HG02973 (cell line): ENCODE measurements at regions not wholly inside any gene's neighbourhood (a gene's known extent, or its start where the extent isn't known, plus 50 kb on each side); places are given as distances from the start of the nearest gene placed in this dataset.

Experiments used
- ATAC-seq: cut with Tn5 transposase; IDR thresholded peaks from one replicate; pipeline ENCODE4 v1.9.1; 2021; ENCODE audit warnings: moderate library complexity; ENCODE audit not compliant: unreplicated experiment

DNA sequence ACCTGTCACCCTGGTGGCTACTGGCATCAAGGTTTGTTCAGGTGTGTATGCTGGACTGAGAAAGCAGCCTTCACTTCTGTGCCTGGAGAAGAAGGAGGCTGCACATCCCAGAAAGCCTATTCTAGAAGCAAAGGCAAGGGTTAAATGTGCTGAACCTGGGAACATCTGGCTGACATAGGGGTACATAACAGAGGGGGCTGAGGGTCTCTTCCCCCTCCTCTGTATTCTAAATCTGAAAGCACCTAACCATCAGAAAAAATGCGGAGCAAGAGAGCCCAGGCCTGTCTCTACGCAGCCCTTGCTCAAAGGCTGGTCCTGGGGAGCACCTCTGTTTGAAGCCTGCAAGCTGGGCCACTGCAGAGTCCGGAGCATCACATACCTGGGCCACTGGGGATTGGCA, 53.2 kb upstream of the FSTL4 start:
- ATAC-seq = no peak

DNA sequence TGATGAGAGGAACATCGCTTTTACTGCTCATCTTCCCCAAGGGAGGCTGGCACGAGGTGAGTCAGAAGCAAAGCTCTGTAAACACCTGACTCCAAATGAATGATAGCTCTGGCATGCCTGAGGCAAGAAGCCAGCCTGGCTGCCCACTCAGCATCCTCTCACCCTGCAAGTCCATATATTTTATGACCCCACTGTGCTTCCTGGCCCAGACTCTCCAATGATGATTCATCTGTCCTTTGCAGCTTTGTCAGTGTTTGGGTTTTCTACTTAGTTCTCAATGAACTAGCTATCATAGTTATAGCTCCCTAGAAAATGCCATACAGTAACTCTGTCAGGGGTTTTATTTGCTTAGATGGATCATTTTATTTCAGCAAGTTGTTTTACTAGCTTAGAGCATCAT, 52.1 kb upstream of the FSTL4 start:
- no peak for ATAC-seq

DNA sequence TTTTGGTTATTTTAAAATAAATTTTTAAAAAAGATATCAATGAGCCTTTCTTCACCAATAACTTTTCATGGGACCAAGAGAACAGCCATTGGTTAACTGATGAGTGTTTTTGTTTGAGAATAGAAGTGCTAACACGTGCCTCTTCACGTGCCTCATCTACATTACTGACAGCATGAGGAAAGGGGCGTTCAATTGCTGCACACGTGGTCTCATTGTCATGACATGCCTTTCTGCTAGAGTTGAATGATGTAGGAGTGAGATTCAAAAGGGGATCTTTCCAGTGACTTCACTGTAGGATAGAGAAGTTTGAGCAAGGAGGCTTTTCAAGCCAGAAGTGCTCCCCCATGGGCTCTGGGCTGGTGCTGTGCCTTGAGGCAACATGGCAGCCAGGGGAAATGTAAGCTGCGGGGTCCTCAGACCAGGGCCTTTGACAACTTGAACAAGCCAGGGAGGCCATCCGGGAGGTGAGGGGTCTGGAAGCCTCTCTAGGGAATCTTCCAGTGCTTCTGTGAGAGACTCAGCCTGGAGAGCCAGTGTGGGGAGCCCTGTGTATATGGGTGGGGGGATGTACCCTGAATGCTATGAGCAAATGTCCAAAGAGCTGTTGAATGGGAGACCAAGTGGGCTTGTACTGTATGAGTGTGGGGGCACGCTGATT, 51.2 kb upstream of the FSTL4 start:
- ATAC-seq = no peak

DNA sequence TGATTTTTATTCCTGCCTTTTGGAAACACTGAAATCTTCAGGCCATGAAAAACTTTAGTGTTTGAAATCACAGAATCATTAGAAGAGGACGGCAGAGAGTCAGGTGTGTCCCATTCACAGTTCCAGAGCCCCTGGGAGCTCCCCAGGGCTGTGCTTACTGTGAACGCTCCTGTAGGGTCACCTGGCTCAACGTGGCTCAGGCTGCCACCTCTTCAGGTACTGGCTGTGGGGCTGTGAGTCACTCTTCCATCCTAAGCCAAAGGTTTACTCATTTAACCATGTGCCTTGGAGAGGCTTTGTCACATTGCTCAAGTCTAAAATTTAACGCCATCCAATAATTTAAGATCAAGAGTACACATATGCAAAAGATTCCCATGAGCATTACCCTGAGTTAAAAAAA, 50.2 kb upstream of the FSTL4 start:
- ATAC-seq = no peak
